ENCODE measurements at regions not wholly inside any gene's neighbourhood (a gene's known extent, or its start where the extent isn't known, plus 50 kb on each side); places are given as distances from the start of the nearest gene placed in this dataset.

GRCh38 chr3:168295027-168295426, 199.3 kb upstream of the GOLIM4 start:
- DNase-seq (ENCODE audit: low read depth in 1 of 2, low spot score in 1 of 2) = no peak
- in situ Hi-C loops (cut with HindIII; ENCODE audit: low pct_unique_long_range_greater_than_20kb, low sequenced_read_pairs) = no loop called here
- TF ChIP-seq JUND (IDR thresholded peaks at IDR 0.05; ENCODE audit: low read depth) = no peak

DNA sequence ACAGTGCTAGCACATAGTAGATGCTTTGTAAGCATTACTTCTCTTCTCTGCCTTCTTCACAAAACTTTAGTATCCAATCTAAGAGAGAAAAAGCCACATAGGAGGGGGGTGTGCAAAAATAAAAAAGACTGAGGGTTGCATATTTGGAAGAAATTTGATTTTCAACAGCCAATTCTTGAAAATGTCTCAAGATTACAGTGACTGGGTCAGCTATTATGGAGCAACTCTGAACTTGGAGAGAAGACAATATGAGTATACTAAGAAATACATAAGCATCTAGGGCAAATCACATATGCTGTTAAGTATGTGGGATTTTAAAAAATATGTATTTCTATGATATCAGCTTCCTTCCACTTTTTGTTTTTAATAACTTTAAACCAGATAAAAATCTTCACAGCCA, 196.6 kb upstream of the GOLIM4 start:
- no peak for DNase-seq (ENCODE audit: low read depth in 1 of 2, low spot score in 1 of 2)
- TF ChIP-seq JUND (IDR thresholded peaks at IDR 0.05; ENCODE audit: low read depth) = no peak
- in situ Hi-C loops (cut with HindIII; ENCODE audit: low pct_unique_long_range_greater_than_20kb, low sequenced_read_pairs) = no loop called here

DNA sequence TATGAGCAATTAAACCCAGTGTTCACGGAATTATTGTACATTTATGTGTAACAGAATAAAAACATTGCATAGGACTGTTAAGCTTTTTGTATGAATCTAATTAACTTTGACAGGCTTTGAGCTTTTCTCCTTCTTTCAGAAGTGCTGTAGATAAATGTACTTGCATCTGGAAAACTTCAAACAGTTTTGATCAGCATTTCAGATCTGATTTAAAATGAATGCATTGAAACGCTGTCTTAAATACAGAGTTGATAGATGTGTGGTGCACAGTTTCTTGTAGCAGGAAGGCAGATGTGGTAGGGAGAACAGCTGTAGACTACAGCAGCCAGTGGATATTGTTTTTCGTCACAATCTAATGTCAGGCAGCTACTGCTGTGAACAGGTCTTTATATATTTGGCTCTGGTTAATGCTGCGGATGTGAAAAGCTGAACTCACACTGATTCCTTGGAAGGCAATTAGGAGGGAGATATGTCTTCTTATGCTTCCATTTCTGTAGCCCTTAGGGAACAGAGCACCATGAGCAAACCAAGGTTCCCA, 193.8 kb upstream of the GOLIM4 start:
- TF ChIP-seq JUND (IDR thresholded peaks at IDR 0.05; ENCODE audit: low read depth) = no peak
- no peak for DNase-seq (ENCODE audit: low read depth in 1 of 2, low spot score in 1 of 2)
- in situ Hi-C loops (cut with HindIII; ENCODE audit: low pct_unique_long_range_greater_than_20kb, low sequenced_read_pairs) = no loop called here

- no peak for DNase-seq (ENCODE audit: low read depth in 1 of 2, low spot score in 1 of 2)
- in situ Hi-C loops (cut with HindIII; ENCODE audit: low pct_unique_long_range_greater_than_20kb, low sequenced_read_pairs) = no loop called here
- no peak for TF ChIP-seq JUND (IDR thresholded peaks at IDR 0.05; ENCODE audit: low read depth)
Measured at GRCh38 chr3:168288511-168289401, 193.0 kb upstream of the GOLIM4 start.

DNA sequence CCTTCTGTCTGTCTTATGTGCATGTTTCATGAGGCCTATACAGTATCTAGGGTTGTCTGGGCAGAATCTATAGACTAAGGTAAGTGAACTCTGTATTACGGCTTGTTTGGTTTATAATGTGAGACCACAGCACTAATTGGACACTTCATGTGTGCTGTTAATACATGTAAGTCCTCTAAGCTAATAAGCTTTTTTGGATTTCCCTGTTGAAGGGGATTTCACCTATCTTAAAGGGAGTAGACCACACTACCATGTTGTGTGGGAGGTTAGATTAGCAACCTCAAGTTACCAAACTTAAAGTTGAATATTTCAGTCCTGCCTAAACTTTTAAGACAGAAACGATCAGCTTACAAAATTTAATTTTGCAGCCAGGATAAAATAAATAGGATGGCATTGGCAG, 189.8 kb upstream of the GOLIM4 start:
- no peak for DNase-seq (ENCODE audit: low read depth in 1 of 2, low spot score in 1 of 2)
- in situ Hi-C loops (cut with HindIII; ENCODE audit: low pct_unique_long_range_greater_than_20kb, low sequenced_read_pairs) = no loop called here
- TF ChIP-seq JUND (IDR thresholded peaks at IDR 0.05; ENCODE audit: low read depth) = no peak

DNA sequence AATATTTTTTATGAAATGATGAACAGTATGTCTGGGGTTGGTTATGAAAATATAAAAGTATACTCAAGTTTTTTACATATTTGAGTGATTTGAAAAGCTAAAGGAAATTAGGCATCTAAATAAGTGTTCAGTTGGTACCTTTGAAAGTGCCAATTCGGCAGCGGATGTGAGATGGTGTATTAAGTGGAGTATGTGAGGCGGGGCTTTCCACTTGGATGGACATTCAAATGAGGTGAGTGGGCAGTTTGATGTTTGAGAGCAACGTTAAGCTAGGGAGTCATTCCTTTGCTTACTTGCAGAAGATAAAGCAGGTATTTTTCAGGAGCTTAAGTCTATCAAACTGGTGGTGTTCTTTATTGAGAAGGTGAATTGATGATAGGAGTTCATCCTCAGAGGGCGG, 189.0 kb upstream of the GOLIM4 start:
- DNase-seq (ENCODE audit: low read depth in 1 of 2, low spot score in 1 of 2) = no peak
- TF ChIP-seq JUND (IDR thresholded peaks at IDR 0.05; ENCODE audit: low read depth) = no peak
- in situ Hi-C loops (cut with HindIII; ENCODE audit: low pct_unique_long_range_greater_than_20kb, low sequenced_read_pairs) = no loop called here

- no peak for DNase-seq (ENCODE audit: low read depth in 1 of 2, low spot score in 1 of 2)
- TF ChIP-seq JUND (IDR thresholded peaks at IDR 0.05; ENCODE audit: low read depth) = no peak
- in situ Hi-C loops (cut with HindIII; ENCODE audit: low pct_unique_long_range_greater_than_20kb, low sequenced_read_pairs) = no loop called here
Measured at GRCh38 chr3:168275662-168276061, 179.9 kb upstream of the GOLIM4 start.

DNA sequence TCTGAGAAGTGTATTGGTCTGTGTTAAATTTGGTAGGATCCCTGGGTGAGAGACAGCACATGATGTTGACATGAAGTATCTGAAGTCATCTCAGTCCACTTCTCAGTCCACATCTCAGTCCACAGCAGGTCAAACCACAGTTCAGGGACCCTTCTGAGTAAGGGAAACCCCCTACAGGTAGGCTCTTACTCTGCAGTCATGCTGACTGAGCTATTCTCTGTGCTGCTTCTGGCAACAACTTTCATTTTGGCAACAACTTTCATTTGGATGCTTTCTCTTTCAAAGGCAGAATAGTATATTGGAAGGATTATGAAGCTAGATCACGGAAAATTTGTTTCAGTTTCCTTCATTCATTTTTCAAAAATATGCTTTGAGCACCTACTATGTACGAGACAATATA, 178.2 kb upstream of the GOLIM4 start:
- TF ChIP-seq JUND (IDR thresholded peaks at IDR 0.05; ENCODE audit: low read depth) = no peak
- in situ Hi-C loops (cut with HindIII; ENCODE audit: low pct_unique_long_range_greater_than_20kb, low sequenced_read_pairs) = no loop called here
- DNase-seq (ENCODE audit: low read depth in 1 of 2, low spot score in 1 of 2) = no peak

DNA sequence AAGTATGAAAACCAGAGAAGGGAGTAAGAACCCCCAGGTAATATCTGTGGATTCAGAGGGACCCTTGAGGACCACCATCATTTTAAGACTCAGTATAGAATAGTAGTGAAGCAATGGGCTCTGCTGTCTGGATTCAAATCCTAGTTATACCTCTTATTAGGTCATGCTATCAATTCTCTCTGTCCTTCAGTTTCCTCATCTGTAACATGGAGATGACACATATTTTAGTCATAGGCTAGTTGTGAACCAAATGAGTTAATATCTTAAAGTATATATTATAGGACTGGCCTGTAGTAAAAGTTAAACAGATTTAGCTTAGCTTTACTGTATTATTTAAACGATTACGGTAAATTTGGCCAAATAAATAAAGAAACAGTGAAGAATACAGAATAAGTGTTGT, 177.3 kb upstream of the GOLIM4 start:
- in situ Hi-C loops (cut with HindIII; ENCODE audit: low pct_unique_long_range_greater_than_20kb, low sequenced_read_pairs) = no loop called here
- no peak for DNase-seq (ENCODE audit: low read depth in 1 of 2, low spot score in 1 of 2)
- TF ChIP-seq JUND (IDR thresholded peaks at IDR 0.05; ENCODE audit: low read depth) = no peak

GRCh38 chr3:168272343-168272985, 176.7 kb upstream of the GOLIM4 start:
- TF ChIP-seq JUND (IDR thresholded peaks at IDR 0.05; ENCODE audit: low read depth) = no peak
- in situ Hi-C loops (cut with HindIII; ENCODE audit: low pct_unique_long_range_greater_than_20kb, low sequenced_read_pairs) = no loop called here
- no peak for DNase-seq (ENCODE audit: low read depth in 1 of 2, low spot score in 1 of 2)

DNA sequence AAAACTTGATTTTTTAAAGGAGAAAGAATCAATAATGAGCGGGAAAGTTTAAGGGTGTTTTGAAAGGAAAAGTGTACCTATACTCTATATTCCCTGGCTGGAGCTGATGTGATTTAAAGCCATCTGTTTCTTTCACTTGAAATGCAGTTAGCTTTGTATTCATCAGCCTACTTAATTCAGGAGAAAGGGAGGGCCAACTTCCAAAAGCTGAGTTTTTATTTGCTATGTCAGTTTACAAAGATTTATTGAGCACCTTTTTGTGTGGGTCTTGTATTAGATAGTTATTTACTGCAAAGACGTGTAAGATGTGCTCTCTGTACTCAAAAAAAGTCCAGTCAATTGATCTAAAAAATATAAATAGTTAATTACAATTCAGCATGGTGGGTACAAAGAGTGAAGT, 176.2 kb upstream of the GOLIM4 start:
- TF ChIP-seq JUND (IDR thresholded peaks at IDR 0.05; ENCODE audit: low read depth) = no peak
- in situ Hi-C loops (cut with HindIII; ENCODE audit: low pct_unique_long_range_greater_than_20kb, low sequenced_read_pairs) = no loop called here
- no peak for DNase-seq (ENCODE audit: low read depth in 1 of 2, low spot score in 1 of 2)

GRCh38 chr3:168269001-168269400, 173.3 kb upstream of the GOLIM4 start:
- in situ Hi-C loops (cut with HindIII; ENCODE audit: low pct_unique_long_range_greater_than_20kb, low sequenced_read_pairs) = no loop called here
- DNase-seq (ENCODE audit: low read depth in 1 of 2, low spot score in 1 of 2) = no peak
- TF ChIP-seq JUND (IDR thresholded peaks at IDR 0.05; ENCODE audit: low read depth) = no peak

DNA sequence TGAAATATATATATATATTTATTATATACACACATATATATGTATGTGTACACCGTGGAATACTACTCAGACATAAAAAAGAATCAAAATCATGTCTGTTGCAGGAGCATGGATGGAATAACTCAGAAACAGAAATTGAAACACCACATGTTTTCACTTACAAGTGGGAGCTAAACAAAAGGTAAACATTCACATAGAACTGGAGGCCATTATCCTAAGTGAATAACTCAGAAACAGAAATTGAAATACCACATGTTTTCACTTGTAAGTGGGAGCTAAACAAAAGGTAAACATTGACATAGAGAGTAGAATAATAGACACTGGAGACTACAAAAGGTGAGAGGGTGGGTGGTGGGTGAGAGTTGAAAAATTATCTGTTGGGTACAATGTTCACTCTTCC, 171.5 kb upstream of the GOLIM4 start:
- no peak for DNase-seq (ENCODE audit: low read depth in 1 of 2, low spot score in 1 of 2)
- TF ChIP-seq JUND (IDR thresholded peaks at IDR 0.05; ENCODE audit: low read depth) = no peak
- in situ Hi-C loops (cut with HindIII; ENCODE audit: low pct_unique_long_range_greater_than_20kb, low sequenced_read_pairs) = no loop called here

Measured in T47D (cell line).